HG03460 (cell line): ENCODE measurements at regions not wholly inside any gene's neighbourhood (a gene's known extent, or its start where the extent isn't known, plus 50 kb on each side); places are given as distances from the start of the nearest gene placed in this dataset.

Source experiments
- ATAC-seq: cut with Tn5 transposase; IDR thresholded peaks from one replicate; pipeline ENCODE4 v1.9.1; 2021; ENCODE audit not compliant: unreplicated experiment

- no peak for ATAC-seq
Measured at GRCh38 chr1:232110281-232111090, 483.9 kb downstream of the DISC1 start.

DNA sequence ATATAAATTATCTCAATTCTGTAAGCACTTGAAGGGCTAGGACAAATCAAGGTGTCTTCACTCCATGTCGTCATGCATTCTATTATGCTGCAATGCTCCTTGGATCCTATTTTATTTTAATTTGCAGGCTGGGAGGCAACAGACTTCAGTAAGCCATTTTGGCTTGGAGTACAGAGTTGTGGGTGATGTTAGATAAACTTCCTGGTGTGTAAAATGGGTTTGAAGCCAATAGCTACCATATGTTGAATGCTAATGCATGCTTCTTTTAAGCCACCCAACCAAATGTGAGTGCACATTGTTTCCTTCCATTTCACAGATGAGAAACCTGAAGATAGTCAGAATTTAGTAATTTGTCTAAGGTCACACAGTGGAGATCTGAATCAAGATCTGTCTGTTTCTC lies 482.8 kb downstream of the DISC1 start:
- no peak for ATAC-seq

- ATAC-seq: no peak
Measured at GRCh38 chr1:232108598-232108997, 482.0 kb downstream of the DISC1 start.

DNA sequence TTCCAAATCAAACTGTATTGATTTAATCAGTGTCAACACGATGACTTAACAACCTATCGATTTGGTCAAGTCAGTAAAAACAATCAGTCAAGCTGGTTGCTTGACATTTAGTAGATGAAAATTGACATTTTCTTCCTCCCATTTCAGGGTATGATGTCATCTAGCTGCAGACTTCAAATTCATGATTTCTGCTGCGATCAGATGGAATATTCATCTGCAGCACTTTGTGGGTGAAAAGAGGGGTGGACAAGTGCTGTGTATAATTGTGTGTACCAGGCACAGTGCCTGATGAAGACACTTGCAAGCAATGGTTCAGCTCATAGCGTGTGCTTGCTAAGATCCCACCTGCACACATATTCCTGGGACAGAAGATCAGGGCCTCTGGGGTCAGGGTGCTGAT lies 479.8 kb downstream of the DISC1 start:
- no peak for ATAC-seq

DNA sequence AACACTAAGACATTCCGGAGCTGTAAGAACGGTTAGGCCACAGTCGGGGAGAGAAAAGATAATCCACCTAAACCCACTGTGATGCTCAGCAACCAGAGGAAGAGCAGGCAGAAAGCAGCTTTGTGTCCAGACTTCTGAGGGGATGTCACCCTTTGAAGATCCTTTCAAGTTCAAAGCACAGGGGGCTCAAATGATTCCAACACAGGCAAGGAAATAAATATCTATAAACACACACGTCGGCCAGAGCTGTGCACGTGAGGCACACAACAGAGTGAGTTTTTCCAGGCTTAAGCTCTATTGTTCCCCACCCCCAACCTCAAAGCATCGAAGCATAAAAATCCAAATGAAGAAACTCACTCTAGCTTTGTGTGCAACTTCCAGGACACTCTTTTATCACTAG lies 479.0 kb downstream of the DISC1 start:
- ATAC-seq: no peak

DNA sequence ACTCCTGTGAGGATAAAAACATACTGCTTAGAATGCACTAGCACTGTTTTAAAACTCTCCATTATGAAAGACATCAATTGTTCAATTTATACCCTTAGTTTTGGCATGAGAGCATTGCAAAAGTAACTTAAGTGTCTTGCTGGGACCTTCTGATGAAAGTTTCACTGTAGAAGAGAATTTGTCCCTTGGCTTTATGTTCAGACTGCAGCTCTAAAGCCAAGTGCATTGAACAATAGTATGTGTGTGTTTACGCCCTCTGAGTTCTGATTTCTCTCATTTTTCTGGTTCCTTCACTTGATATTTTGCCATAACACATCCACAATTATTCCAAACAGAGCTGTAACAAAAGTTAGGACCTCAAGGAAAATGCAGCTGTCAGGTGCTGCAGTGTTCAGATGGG lies 474.6 kb downstream of the DISC1 start:
- no peak for ATAC-seq

GRCh38 chr1:232096751-232097150 lies 470.2 kb downstream of the DISC1 start:
- ATAC-seq: no peak
